SK-N-MC (cell line): ENCODE measurements at regions not wholly inside any gene's neighbourhood (a gene's known extent, or its start where the extent isn't known, plus 50 kb on each side); places are given as distances from the start of the nearest gene placed in this dataset.

ENCODE experiments used
- DNase-seq: peaks from one replicate; pipeline ENCODE4 v3.0.0-alpha.2; 2011; ENCODE audit warnings: low read depth, low spot score
- H3K27ac ChIP-seq: fragments of 200-600 bp; sonication (generic); 2 replicates; pipeline ENCODE4 v1.5.1; 2016; ENCODE audit warnings: mixed run types
- H3K36me3 ChIP-seq: fragments of 200-600 bp; sonication (generic); 2 replicates; pipeline ENCODE4 v1.6.1; 2017; ENCODE audit warnings: antibody characterized with exemption, low read length, mixed read lengths; ENCODE audit not compliant: insufficient read depth
- H3K4me3 ChIP-seq: fragments of 200-600 bp; sonication (generic); 2 replicates; pipeline ENCODE4 v1.5.1; 2016
- H3K9ac ChIP-seq: fragments of 200-600 bp; sonication (generic); 2 replicates; pipeline ENCODE4 v1.8.0; 2017; ENCODE audit warnings: mixed run types, mixed read lengths; ENCODE audit not compliant: insufficient read length
- H3K9me3 ChIP-seq: fragments of 200-600 bp; sonication (generic); 2 replicates; pipeline ENCODE4 v1.6.1; 2017; ENCODE audit warnings: low read depth, mild to moderate bottlenecking, antibody characterized with exemption, low read length, moderate library complexity, mixed read lengths
- EZH2 ChIP-seq: fragments of 200-600 bp; sonication (generic); IDR thresholded peaks from one replicate; pipeline ENCODE4 v1.6.1; 2017; ENCODE audit warnings: antibody characterized with exemption
- FOXP2 ChIP-seq: optimal IDR thresholded peaks from 2 replicates; pipeline ENCODE3; 2011; ENCODE audit warnings: mild to moderate bottlenecking, moderate library complexity; ENCODE audit not compliant: insufficient read depth; ENCODE audit errors: extremely low read length, control extremely low read depth
- POLR2AphosphoS5 ChIP-seq: IDR thresholded peaks from 2 replicates; pipeline ENCODE4 v1.6.1; 2012; ENCODE audit warnings: mild to moderate bottlenecking, low read depth, low read length, borderline replicate concordance

DNA sequence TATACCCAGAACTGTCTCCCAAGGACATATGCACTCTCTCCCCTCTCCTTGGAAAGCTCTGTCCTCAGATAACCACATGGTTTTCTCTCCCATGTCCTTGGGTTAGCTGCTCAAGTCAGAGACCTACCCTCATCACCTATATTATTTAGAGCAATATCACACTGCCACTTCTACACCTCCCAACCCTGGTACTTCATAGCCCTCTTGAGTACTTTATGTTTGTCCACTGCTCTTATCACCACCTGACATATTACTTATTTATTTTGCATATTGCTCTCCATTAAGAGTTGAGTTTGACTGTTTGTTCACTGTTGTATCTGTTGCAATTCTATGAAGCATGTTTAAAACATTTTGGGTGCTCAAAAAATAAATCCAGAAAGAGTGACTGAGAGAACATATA, 126.3 kb upstream of the ATP1B1 start:
- H3K9ac ChIP-seq, result no peak overlapping the region
- no peak for DNase-seq
- H3K4me3 ChIP-seq, result no peak overlapping the region
- H3K27ac ChIP-seq, result no peak overlapping the region
- H3K36me3 ChIP-seq, result no peaks in the 10 kb centered on the region
- TF ChIP-seq POLR2AphosphoS5 (no peak), EZH2 (no peak), FOXP2 (no peak)
- no peaks in the 10 kb centered on the region for H3K9me3 ChIP-seq

DNA sequence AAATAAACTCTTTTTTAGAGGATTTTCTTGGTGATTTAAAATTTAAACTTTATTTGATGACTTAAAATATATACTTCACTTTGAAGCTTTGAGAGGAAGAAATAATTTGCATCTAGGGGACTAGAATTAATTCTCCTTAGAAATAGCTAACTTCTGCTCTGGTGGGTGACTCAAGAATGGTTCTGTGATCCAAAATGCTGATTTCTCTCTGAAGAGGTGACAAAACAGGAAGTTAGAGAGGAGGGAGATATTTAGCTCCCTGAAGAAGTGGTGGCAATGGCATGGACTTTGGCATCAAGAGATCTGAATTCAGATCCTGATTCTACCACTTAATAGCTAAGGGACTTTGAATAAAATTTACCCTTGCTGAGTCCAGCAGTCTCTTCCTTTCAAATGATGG, 125.8 kb upstream of the ATP1B1 start:
- H3K27ac ChIP-seq, result no peak overlapping the region
- DNase-seq, result no peak
- no peak for TF ChIP-seq EZH2
- TF ChIP-seq FOXP2, result no peak
- no peak for TF ChIP-seq POLR2AphosphoS5
- H3K4me3 ChIP-seq, result no peak overlapping the region
- no peaks in the 10 kb centered on the region for H3K36me3 ChIP-seq
- H3K9ac ChIP-seq, result no peak overlapping the region
- H3K9me3 ChIP-seq, result no peaks in the 10 kb centered on the region

DNA sequence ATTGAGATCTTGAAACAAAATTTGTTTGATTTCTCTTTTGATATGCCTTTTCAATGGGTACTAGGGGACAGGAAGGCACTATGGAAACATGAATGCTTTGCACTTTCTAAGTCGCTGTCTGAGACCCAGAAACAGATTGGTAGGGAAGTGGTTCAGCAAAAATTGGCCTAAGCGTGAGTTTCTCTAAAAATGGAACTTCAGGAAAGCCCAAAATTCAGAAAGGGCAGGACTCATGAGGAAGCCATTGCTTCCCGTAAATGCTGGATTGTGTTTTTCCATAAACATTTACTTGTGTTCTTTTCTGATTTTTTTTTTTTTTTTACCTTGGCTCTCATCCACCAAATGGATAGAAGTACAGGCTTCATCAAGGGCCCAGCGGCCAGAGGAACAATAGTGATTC, 123.7 kb upstream of the ATP1B1 start:
- Histone ChIP-seq H3K9ac (no peak overlapping the region), H3K27ac (no peak overlapping the region), H3K9me3 (no peaks in the 10 kb centered on the region), H3K4me3 (no peak overlapping the region), H3K36me3 (no peaks in the 10 kb centered on the region)
- no peak for DNase-seq
- TF ChIP-seq POLR2AphosphoS5 (no peak), EZH2 (no peak), FOXP2 (no peak)

GRCh38 chr1:168987330-168987729, 119.2 kb upstream of the ATP1B1 start:
- H3K4me3 ChIP-seq, result no peak overlapping the region
- H3K9ac ChIP-seq, result no peak overlapping the region
- no peak overlapping the region for H3K27ac ChIP-seq
- no peaks in the 10 kb centered on the region for H3K36me3 ChIP-seq
- DNase-seq, result no peak
- TF ChIP-seq EZH2 (no peak), POLR2AphosphoS5 (no peak), FOXP2 (no peak)
- no peaks in the 10 kb centered on the region for H3K9me3 ChIP-seq

DNA sequence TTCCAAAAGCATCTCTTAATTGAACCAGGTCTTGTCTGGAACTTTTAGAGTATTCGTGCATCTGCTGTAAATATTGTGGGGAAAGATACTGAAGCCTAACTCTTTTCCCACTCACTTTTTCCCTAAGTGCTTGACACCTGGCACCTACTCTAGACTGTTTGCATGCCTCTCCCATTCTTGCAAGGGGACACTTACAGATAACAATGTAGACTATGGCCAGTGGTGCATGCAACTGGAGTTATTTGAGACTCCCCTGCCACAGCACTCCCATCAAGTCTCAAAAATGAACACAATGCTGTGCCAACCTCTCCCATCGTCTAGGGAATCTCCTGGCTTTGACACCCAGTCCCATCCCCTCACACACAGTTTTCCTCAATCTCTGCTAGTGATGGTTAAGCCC, 118.6 kb upstream of the ATP1B1 start:
- Histone ChIP-seq H3K36me3 (no peaks in the 10 kb centered on the region), H3K9me3 (no peaks in the 10 kb centered on the region), H3K4me3 (no peak overlapping the region), H3K9ac (no peak overlapping the region), H3K27ac (no peak overlapping the region)
- DNase-seq, result no peak
- TF ChIP-seq FOXP2, result no peak
- no peak for TF ChIP-seq EZH2
- no peak for TF ChIP-seq POLR2AphosphoS5

DNA sequence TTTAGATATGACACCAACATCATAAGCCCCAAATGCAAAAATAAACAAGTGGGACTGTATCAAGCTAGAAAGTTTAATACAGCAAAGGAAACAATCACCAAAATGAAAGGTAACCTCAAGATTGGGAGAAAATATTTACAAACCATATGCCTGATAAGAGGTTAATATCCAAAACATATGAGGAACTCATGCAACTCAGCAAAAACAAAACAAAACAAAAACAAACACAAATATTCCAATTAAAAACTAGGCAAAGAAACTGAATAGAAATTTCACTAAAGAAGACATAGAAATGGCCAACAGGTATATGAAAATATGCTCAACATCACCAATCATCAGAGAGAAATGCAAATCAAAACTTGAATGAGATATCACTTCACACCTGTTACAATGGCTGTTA, 116.5 kb upstream of the ATP1B1 start:
- Histone ChIP-seq H3K4me3 (no peak overlapping the region), H3K36me3 (no peaks in the 10 kb centered on the region), H3K9me3 (no peaks in the 10 kb centered on the region), H3K27ac (no peak overlapping the region), H3K9ac (no peak overlapping the region)
- TF ChIP-seq POLR2AphosphoS5 (no peak), FOXP2 (no peak), EZH2 (no peak)
- DNase-seq, result no peak

DNA sequence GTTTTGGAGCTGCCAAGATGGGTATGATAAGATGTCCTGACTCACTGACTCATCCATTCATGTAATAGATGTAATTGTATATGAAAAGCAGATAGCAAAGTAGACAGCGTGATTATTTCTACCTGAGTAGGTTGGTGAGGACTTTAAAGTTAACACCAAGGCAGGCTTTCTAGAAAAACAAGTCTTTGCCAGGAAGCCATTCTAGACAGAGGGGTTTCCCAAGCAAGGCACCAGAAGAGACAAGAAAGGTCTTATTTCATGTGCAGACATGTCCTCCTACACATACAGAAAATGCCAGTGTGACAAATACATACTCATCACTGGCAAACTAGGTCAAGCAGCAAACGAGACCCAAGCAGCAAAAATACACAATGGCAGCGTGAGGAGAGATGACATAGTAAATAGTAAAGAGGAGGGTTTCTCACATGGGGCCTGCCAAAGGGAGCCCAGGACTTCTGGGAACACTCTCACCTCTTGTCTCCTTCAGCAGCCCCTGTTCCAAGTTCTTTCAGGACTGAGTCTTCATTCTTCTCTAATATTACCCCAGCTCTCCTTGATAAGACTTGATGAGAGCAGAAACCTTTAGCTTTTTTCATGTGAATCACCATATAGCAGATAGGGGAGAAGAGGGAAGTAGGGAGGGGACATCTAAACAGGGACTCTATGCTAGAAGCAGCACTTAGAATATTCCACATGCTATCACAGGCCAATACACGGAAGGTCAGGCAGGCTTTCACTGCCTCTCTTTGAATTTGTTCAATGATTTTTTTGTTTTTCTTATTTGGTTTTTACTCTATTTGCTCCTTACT, 114.6 kb upstream of the ATP1B1 start:
- H3K9ac ChIP-seq, result no peak overlapping the region
- no peak for TF ChIP-seq POLR2AphosphoS5
- no peak for TF ChIP-seq FOXP2
- TF ChIP-seq EZH2, result no peak

GRCh38 chr1:169001353-169001752, 105.1 kb upstream of the ATP1B1 start:
- no peaks in the 10 kb centered on the region for H3K36me3 ChIP-seq
- no peaks in the 10 kb centered on the region for H3K9me3 ChIP-seq
- no peak for DNase-seq
- H3K4me3 ChIP-seq, result no peak overlapping the region
- no peak for TF ChIP-seq FOXP2
- TF ChIP-seq EZH2, result no peak
- no peak for TF ChIP-seq POLR2AphosphoS5
- no peak overlapping the region for H3K27ac ChIP-seq
- H3K9ac ChIP-seq, result no peak overlapping the region

More for the DNA sequence above, 114.6 kb upstream of the ATP1B1 start:
- Histone ChIP-seq H3K27ac (no peak overlapping the region), H3K9me3 (no peaks in the 10 kb centered on the region), H3K36me3 (no peaks in the 10 kb centered on the region), H3K4me3 (no peak overlapping the region)
- DNase-seq, result no peak
